Kidney epithelial cell (primary cell): ENCODE measurements at regions not wholly inside any gene's neighbourhood (a gene's known extent, or its start where the extent isn't known, plus 50 kb on each side); places are given as distances from the start of the nearest gene placed in this dataset.

ENCODE experiments used
- DNase-seq: peaks from one replicate; pipeline ENCODE4 v3.0.0-alpha.2; 2010; ENCODE audit warnings: low read depth
- H3K27me3 ChIP-seq: 2 replicates; pipeline ENCODE4 v1.6.0; 2011; ENCODE audit warnings: low read length; ENCODE audit not compliant: control insufficient read depth, insufficient read depth
- H3K36me3 ChIP-seq: 2 replicates; pipeline ENCODE4 v1.5.1; 2011; ENCODE audit warnings: low read length; ENCODE audit not compliant: control insufficient read depth, insufficient read depth
- H3K4me3 ChIP-seq: 2 replicates; pipeline ENCODE4 v1.5.1; 2011; ENCODE audit warnings: low read depth, mild to moderate bottlenecking, control low read depth, low read length
- CTCF ChIP-seq: IDR thresholded peaks from 2 replicates; pipeline ENCODE4 v1.5.1; 2011; ENCODE audit warnings: mild to moderate bottlenecking, moderate library complexity, low read length, control low read depth, inconsistent platforms; ENCODE audit not compliant: insufficient read depth, poor library complexity, severe bottlenecking

GRCh38 chr17:33389504-33390135 lies 96.5 kb upstream of the ASIC2 start:
- H3K4me3 ChIP-seq = no peak overlapping the region
- DNase-seq = no peak
- no peak for TF ChIP-seq CTCF
- H3K27me3 ChIP-seq = no peaks in the 10 kb centered on the region
- no peaks in the 10 kb centered on the region for H3K36me3 ChIP-seq

GRCh38 chr17:33390479-33391176 lies 97.5 kb upstream of the ASIC2 start:
- no peak for DNase-seq
- H3K27me3 ChIP-seq = no peaks in the 10 kb centered on the region

GRCh38 chr17:33396818-33397217 lies 103.7 kb upstream of the ASIC2 start:
- no peak for DNase-seq
- no peaks in the 10 kb centered on the region for H3K27me3 ChIP-seq
- no peak for TF ChIP-seq CTCF
- H3K36me3 ChIP-seq = no peaks in the 10 kb centered on the region
- H3K4me3 ChIP-seq = no peak overlapping the region

More at GRCh38 chr17:33390479-33391176, 97.5 kb upstream of the ASIC2 start:
- no peaks in the 10 kb centered on the region for H3K36me3 ChIP-seq
- no peak for TF ChIP-seq CTCF
- no peak overlapping the region for H3K4me3 ChIP-seq

- DNase-seq = no peak
- Histone ChIP-seq H3K27me3 (no peaks in the 10 kb centered on the region), H3K4me3 (no peak overlapping the region), H3K36me3 (no peaks in the 10 kb centered on the region)
- no peak for TF ChIP-seq CTCF
These were observed 105.3 kb upstream of the ASIC2 start for GRCh38 chr17:33398386-33398785.

- no peaks in the 10 kb centered on the region for H3K27me3 ChIP-seq
- H3K36me3 ChIP-seq = no peaks in the 10 kb centered on the region
- no peak for DNase-seq
- no peak for TF ChIP-seq CTCF
- no peak overlapping the region for H3K4me3 ChIP-seq
These were observed 108.2 kb upstream of the ASIC2 start for GRCh38 chr17:33401249-33401648.
